Liver (tissue), 8 donors: ENCODE measurements at regions not wholly inside any gene's neighbourhood (a gene's known extent, or its start where the extent isn't known, plus 50 kb on each side); places are given as distances from the start of the nearest gene placed in this dataset.

Source experiments
- DNase-seq: peaks from one replicate; pipeline ENCODE4 v3.0.0-alpha.2; 2017; ENCODE audit warnings: low spot score
- H3K27ac ChIP-seq, 2 donors: one replicate each; pipeline ENCODE4 v1.7.0; 2013; ENCODE audit warnings: inconsistent platforms in 2 of 2, low read length in 2 of 2, control low read depth in 1 of 2, low read depth in 1 of 2, mild to moderate bottlenecking in 1 of 2
- H3K27me3 ChIP-seq, 4 donors: one replicate each; pipeline versions ENCODE4 v1.6.1 to v1.7.0; 2013; ENCODE audit warnings: low read length in 3 of 4, inconsistent platforms in 1 of 4, mild to moderate bottlenecking in 1 of 4, moderate library complexity in 1 of 4; ENCODE audit not compliant: control insufficient read depth in 4 of 4, insufficient read depth in 4 of 4
- H3K36me3 ChIP-seq, 4 donors: one replicate each; pipeline versions ENCODE4 v1.6.1 to v1.7.0; 2013; ENCODE audit warnings: low read length in 3 of 4, mild to moderate bottlenecking in 3 of 4, low read depth in 1 of 4, moderate library complexity in 1 of 4; ENCODE audit not compliant: control insufficient read depth in 4 of 4, insufficient read depth in 3 of 4
- H3K4me1 ChIP-seq, 4 donors: one replicate each; pipeline versions ENCODE4 v1.6.1 to v1.7.0; 2013; ENCODE audit warnings: low read length in 3 of 4, mild to moderate bottlenecking in 3 of 4, moderate library complexity in 1 of 4; ENCODE audit not compliant: control insufficient read depth in 4 of 4, insufficient read depth in 4 of 4
- H3K4me3 ChIP-seq, 3 donors: one replicate each; pipeline versions ENCODE4 v1.6.1 to v1.7.0; 2013; ENCODE audit warnings: low read length in 3 of 3, control low read depth in 1 of 3, low read depth in 1 of 3, mild to moderate bottlenecking in 1 of 3
- H3K9ac ChIP-seq, 2 donors: one replicate each; pipeline ENCODE4 v1.7.0; 2013; ENCODE audit warnings: low read length in 2 of 2, mild to moderate bottlenecking in 2 of 2, moderate library complexity in 2 of 2, control low read depth in 1 of 2, low read depth in 1 of 2
- H3K9me3 ChIP-seq, 4 donors: one replicate each; pipeline versions ENCODE4 v1.6.1 to v1.7.0; 2013; ENCODE audit warnings: low read length in 3 of 4; ENCODE audit not compliant: control insufficient read depth in 4 of 4
- ATF3 ChIP-seq: IDR thresholded peaks from 2 replicates; pipeline ENCODE4 v1.6.1; 2016; ENCODE audit warnings: antibody characterized with exemption
- CTCF ChIP-seq: fragments of 150-350 bp; IDR thresholded peaks from 2 replicates; pipeline ENCODE4 v1.5.1; 2017; ENCODE audit warnings: improper control_type of control experiment, low read depth, low read length; ENCODE audit not compliant: missing input control
- EGR1 ChIP-seq, 2 donors: IDR thresholded peaks; 2 replicates each; pipeline ENCODE4 v1.6.1; 2016 to 2018; ENCODE audit warnings: antibody characterized with exemption in 2 of 2, low read depth in 2 of 2
- FOXA1 ChIP-seq: IDR thresholded peaks from 2 replicates; pipeline ENCODE4 v1.6.1; 2016; ENCODE audit warnings: antibody characterized with exemption
- FOXA2 ChIP-seq: IDR thresholded peaks from 2 replicates; pipeline ENCODE4 v1.6.1; 2016; ENCODE audit warnings: antibody characterized with exemption
- GABPA ChIP-seq, 2 donors: IDR thresholded peaks in 1 of 2; conservative IDR thresholded peaks in 1 of 2; 2 replicates each; pipeline ENCODE4 v1.6.1; 2016; ENCODE audit warnings: antibody characterized with exemption in 2 of 2, mild to moderate bottlenecking in 1 of 2, moderate library complexity in 1 of 2
- HNF4A ChIP-seq, 2 donors: conservative IDR thresholded peaks; 2 replicates each; pipeline ENCODE4 v1.6.1; 2016; ENCODE audit warnings: antibody characterized with exemption in 2 of 2, mild to moderate bottlenecking in 2 of 2
- HNF4G ChIP-seq: IDR thresholded peaks from 2 replicates; pipeline ENCODE4 v1.6.1; 2016; ENCODE audit warnings: antibody characterized with exemption
- JUND ChIP-seq, 2 donors: IDR thresholded peaks; 2 replicates each; pipeline ENCODE4 v1.6.1; 2016; ENCODE audit warnings: antibody characterized with exemption in 2 of 2
- MAX ChIP-seq: IDR thresholded peaks from 2 replicates; pipeline ENCODE4 v1.6.1; 2016; ENCODE audit warnings: antibody characterized with exemption
- NR2F2 ChIP-seq: IDR thresholded peaks from 2 replicates; pipeline ENCODE4 v1.6.1; 2016; ENCODE audit warnings: antibody characterized with exemption
- RAD21 ChIP-seq, 2 donors: IDR thresholded peaks; 2 replicates each; pipeline ENCODE4 v1.6.1; 2016; ENCODE audit warnings: antibody characterized with exemption in 2 of 2, mild to moderate bottlenecking in 2 of 2
- REST ChIP-seq: IDR thresholded peaks from 2 replicates; pipeline ENCODE4 v1.6.1; 2016; ENCODE audit warnings: antibody characterized with exemption, mild to moderate bottlenecking
- RXRA ChIP-seq, 2 donors: IDR thresholded peaks; 2 replicates each; pipeline ENCODE4 v1.6.1; 2017 to 2018; ENCODE audit warnings: antibody characterized with exemption in 2 of 2, mild to moderate bottlenecking in 1 of 2
- SP1 ChIP-seq: IDR thresholded peaks from 2 replicates; pipeline ENCODE4 v1.6.1; 2018; ENCODE audit warnings: antibody characterized with exemption, mild to moderate bottlenecking
- TAF1 ChIP-seq: conservative IDR thresholded peaks from 2 replicates; pipeline ENCODE4 v1.6.1; 2016; ENCODE audit warnings: antibody characterized with exemption, mild to moderate bottlenecking
- YY1 ChIP-seq: IDR thresholded peaks from 2 replicates; pipeline ENCODE4 v1.6.1; 2016; ENCODE audit warnings: antibody characterized with exemption, mild to moderate bottlenecking
- WGBS: extraction: QIAGEN DNeasy Blood & Tissue Kit; methylation state at CpG from one replicate; pipeline ENCODE4 v1.1.7; 2013; 5-methylcytosine and 5-hydroxymethylcytosine counted together
- donor health status: healthy.
- donor health status: healthy.
- donor health status: healthy.
- donor health status: healthy.
- donor health status: healthy.

GRCh38 chr5:12413075-12413474, 508.8 kb upstream of the CTNND2 start (continued):
- no peak for TF ChIP-seq HNF4G
- no peak for TF ChIP-seq RXRA (IDR thresholded peaks at IDR 0.05)
- TF ChIP-seq RAD21 (IDR thresholded peaks at IDR 0.05) = no peak

GRCh38 chr5:12399868-12400267, 495.6 kb upstream of the CTNND2 start:
- 74% methylated on average over 2 of the region's 2 CpGs for WGBS
- Histone ChIP-seq H3K27ac (no peak overlapping the region), H3K4me3 (no peak overlapping the region), H3K27me3 (no peaks in the 10 kb centered on the region), H3K9me3 (no peaks in the 10 kb centered on the region), H3K36me3 (no peaks in the 10 kb centered on the region), H3K4me1 (no peaks in the 10 kb centered on the region), H3K9ac (no peak overlapping the region)
- no peak for TF ChIP-seq RXRA (IDR thresholded peaks at IDR 0.05)
- TF ChIP-seq RAD21 (IDR thresholded peaks at IDR 0.05) = no peak
- TF ChIP-seq NR2F2 = no peak
- TF ChIP-seq JUND (IDR thresholded peaks at IDR 0.05) = no peak
- no peak for TF ChIP-seq ATF3
- no peak for TF ChIP-seq YY1
- TF ChIP-seq EGR1 (IDR thresholded peaks at IDR 0.05; ENCODE audit: low read depth in 2 of 2) = no peak
- no peak for TF ChIP-seq FOXA2
- TF ChIP-seq GABPA (IDR thresholded peaks at IDR 0.05 in 1 of 2, conservative IDR thresholded peaks at IDR 0.05 in 1 of 2) = no peak
- TF ChIP-seq CTCF = no peak
- no peak for TF ChIP-seq TAF1
- no peak for TF ChIP-seq HNF4G
- no peak for TF ChIP-seq HNF4A (conservative IDR thresholded peaks at IDR 0.05)
- TF ChIP-seq MAX = no peak
- no peak for TF ChIP-seq FOXA1
- TF ChIP-seq SP1 = no peak
- TF ChIP-seq REST = no peak
- DNase-seq = no peak

GRCh38 chr5:12392246-12392645, 488.0 kb upstream of the CTNND2 start:
- no peak for TF ChIP-seq CTCF
- 66% methylated on average over 1 of the region's 1 CpG for WGBS
- no peak overlapping the region for H3K9ac ChIP-seq
- no peaks in the 10 kb centered on the region for H3K9me3 ChIP-seq
- DNase-seq = no peak
- no peaks in the 10 kb centered on the region for H3K4me1 ChIP-seq
- no peaks in the 10 kb centered on the region for H3K36me3 ChIP-seq
- no peaks in the 10 kb centered on the region for H3K27me3 ChIP-seq
- no peak overlapping the region for H3K27ac ChIP-seq
- H3K4me3 ChIP-seq = no peak overlapping the region
